ENCODE measurements at regions not wholly inside any gene's neighbourhood (a gene's known extent, or its start where the extent isn't known, plus 50 kb on each side); places are given as distances from the start of the nearest gene placed in this dataset.

DNA sequence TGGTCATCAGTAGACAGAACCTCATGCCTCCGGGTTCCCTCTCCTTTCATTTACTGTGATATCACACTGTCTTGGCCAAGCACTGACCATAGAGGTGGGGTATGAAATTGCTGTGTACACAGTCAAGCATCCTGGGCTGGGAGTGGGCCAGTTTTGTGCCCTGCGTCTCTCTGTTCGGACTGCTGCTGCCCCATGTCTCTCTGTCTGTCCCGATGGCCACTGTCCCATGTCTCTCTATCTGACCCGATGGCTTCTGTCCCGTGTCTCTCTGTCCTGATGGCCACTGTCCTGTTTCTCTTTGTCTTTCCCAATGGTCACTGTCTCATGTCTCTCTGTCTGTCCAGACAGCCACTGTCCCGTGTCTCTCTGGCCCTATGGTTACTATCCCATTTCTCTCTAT, 164.9 kb downstream of the ARL4C start:
- TF ChIP-seq, protein P1, sequence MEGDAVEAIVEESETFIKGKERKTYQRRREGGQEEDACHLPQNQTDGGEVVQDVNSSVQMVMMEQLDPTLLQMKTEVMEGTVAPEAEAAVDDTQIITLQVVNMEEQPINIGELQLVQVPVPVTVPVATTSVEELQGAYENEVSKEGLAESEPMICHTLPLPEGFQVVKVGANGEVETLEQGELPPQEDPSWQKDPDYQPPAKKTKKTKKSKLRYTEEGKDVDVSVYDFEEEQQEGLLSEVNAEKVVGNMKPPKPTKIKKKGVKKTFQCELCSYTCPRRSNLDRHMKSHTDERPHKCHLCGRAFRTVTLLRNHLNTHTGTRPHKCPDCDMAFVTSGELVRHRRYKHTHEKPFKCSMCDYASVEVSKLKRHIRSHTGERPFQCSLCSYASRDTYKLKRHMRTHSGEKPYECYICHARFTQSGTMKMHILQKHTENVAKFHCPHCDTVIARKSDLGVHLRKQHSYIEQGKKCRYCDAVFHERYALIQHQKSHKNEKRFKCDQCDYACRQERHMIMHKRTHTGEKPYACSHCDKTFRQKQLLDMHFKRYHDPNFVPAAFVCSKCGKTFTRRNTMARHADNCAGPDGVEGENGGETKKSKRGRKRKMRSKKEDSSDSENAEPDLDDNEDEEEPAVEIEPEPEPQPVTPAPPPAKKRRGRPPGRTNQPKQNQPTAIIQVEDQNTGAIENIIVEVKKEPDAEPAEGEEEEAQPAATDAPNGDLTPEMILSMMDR (IDR thresholded peaks at IDR 0.05) = no peak

DNA sequence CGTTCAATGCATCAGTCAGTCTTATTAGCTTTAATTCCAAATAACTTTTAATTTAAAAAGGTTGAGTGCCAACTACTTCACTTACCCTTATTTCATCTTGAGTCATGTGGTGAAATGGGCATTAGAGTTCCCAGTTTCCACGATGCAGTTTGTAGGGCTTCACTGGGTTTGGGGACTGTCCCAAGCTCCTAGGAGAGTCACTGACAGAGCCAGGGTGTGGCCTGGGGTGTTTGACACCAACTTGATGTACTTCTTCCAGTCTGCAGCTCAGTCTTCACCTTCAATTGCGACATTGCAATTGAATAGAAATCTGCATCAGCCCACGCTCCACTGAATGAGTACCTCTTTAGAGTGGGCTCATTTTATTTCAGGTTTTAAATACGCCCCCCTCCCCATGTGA, 165.3 kb downstream of the ARL4C start:
- TF ChIP-seq, protein P1 (IDR thresholded peaks at IDR 0.05) = no peak

- TF ChIP-seq, protein P1 (IDR thresholded peaks at IDR 0.05) = no peak
Observed at GRCh38 chr2:234330902-234331301, 166.0 kb downstream of the ARL4C start.

- TF ChIP-seq, protein P1 (IDR thresholded peaks at IDR 0.05) = no peak
Observed at GRCh38 chr2:234329202-234329960, 167.5 kb downstream of the ARL4C start.

DNA sequence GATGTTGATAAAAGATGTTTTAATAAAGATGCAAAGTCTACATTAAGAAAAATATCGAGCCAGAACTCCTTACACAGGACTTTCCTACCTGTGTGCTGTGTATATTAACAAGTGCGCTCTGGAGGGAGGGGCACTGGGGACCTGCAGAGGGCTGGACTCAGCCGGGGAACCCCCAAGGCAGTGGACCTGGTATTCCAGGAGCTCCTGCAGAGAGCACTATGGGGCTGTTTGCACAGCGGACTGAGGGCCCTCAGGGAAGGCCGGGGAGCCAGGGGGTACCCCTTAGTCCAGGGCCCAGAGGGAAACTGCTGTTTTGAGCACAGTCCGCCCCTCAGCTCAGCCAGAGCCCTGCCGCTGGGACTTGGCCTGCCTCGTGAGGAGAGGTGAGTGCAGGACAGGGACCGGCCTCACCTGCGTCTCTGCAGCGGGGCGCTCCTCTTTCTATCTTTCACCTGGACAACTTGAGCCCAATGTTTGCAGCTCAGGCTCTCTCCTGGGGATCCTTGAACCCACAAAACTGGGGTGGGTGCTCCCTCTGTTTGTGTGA, 168.4 kb downstream of the ARL4C start:
- TF ChIP-seq, protein P1 (IDR thresholded peaks at IDR 0.05) = no peak

DNA sequence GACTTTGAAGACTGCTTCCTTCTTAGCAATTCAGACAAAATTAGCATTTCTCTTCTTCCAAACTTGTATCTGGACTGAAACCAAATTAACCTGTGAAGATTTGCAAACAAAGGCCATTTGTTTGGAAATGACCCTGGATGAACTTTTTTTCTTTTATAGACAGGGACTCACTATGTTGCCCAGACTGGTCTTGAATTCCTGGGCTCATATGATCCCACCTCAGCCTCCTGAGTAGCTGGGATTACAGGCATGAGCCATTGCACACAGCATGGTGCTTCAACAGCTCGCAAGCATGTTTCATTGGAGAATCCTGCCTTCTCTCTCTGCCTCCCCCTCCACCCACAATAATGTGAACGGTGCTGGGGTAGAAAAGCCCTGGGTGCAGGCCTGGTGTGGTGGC, 170.2 kb downstream of the ARL4C start:
- TF ChIP-seq, protein P1 (IDR thresholded peaks at IDR 0.05) = no peak

DNA sequence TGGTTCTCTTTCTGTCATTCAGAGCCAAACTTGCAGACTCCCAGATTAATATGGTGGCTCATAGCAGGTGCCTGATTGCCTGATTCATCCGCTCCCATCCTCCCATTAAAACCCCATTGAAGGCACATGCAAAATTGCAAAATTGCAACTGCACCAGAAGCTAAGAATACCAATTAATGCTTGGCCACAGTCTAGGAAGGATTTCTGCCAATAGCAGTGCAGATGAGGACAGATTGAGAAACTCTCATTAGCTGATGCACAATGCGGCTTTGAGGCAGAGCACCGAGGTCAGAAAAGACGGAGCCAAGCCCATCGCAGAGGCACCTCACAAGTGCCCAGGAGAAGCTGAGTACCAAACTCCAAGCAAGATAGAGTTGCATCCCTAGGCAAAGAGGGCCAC, 172.8 kb downstream of the ARL4C start:
- TF ChIP-seq, protein P1 (IDR thresholded peaks at IDR 0.05) = no peak
